ENCODE measurements at regions not wholly inside any gene's neighbourhood (a gene's known extent, or its start where the extent isn't known, plus 50 kb on each side); places are given as distances from the start of the nearest gene placed in this dataset.

DNA sequence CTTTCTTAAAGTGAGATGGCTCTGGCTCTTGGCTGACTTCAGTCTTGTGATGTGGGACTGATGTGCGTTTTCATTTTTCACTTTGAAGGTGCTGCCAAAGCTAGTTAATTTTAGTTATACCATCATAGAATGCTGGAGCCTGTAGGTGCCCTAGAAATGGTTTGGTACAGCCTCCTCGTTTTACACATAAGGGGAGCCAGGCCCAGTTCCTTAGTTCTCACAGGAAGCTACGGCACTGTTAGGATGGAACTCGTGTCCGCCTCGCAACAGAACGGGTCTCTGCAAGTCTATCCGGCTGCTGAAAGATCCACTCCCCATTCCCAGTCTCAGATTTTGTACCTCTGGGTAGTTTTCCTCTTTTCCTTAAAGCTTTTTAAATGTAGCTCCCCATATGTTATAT, 173.2 kb upstream of the PRPS1L1 start:
- Histone ChIP-seq H4K20me1 (ENCODE audit: insufficient read depth) (no peaks in the 10 kb centered on the region), H3K9ac (ENCODE audit: low read length) (no peak overlapping the region), H3K27me3 (ENCODE audit: insufficient read depth, low read length) (no peaks in the 10 kb centered on the region), H3K4me3 (replicated peaks in 1 of 2; ENCODE audit: low read depth in 1 of 2, low read length in 2 of 2) (no peak overlapping the region), H2AFZ (ENCODE audit: low read depth, low read length, poor library complexity, severe bottlenecking) (no peak overlapping the region), H3K36me3 (ENCODE audit: control insufficient read depth in 1 of 2, insufficient read depth in 2 of 2, low read length in 2 of 2) (no peaks in the 10 kb centered on the region), H3K4me1 (ENCODE audit: control insufficient read depth in 1 of 2, insufficient read depth in 2 of 2, low read length in 2 of 2) (no peaks in the 10 kb centered on the region), H3K9me3 (ENCODE audit: control insufficient read depth in 1 of 2, insufficient read depth in 1 of 2, low read depth in 1 of 2, low read length in 2 of 2) (no peaks in the 10 kb centered on the region), H3K4me2 (ENCODE audit: low read length) (no peak overlapping the region), H3K79me2 (ENCODE audit: insufficient read depth, low read length) (no peaks in the 10 kb centered on the region), H3K27ac (ENCODE audit: low read depth, low read length) (no peak overlapping the region), H3K9me2 (ENCODE audit: insufficient read depth) (no peaks in the 10 kb centered on the region)
- no peak for TF ChIP-seq EGR1 (IDR thresholded peaks at IDR 0.05; ENCODE audit: low read depth)
- TF ChIP-seq YY1 (IDR thresholded peaks at IDR 0.05; ENCODE audit: extremely low read depth, insufficient replicate concordance, low read depth, low read length), result no peak
- TF ChIP-seq, protein P1, sequence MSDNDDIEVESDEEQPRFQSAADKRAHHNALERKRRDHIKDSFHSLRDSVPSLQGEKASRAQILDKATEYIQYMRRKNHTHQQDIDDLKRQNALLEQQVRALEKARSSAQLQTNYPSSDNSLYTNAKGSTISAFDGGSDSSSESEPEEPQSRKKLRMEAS (IDR thresholded peaks at IDR 0.05), result no peak
- no peak for TF ChIP-seq POLR2A (IDR thresholded peaks at IDR 0.05; ENCODE audit: borderline replicate concordance, extremely low read depth, insufficient read depth, insufficient read length)
- TF ChIP-seq SIN3A (IDR thresholded peaks at IDR 0.05; ENCODE audit: low read depth), result no peak
- no peak for TF ChIP-seq SP1 (IDR thresholded peaks at IDR 0.05; ENCODE audit: low read depth)
- TF ChIP-seq FOSL1 (IDR thresholded peaks at IDR 0.05; ENCODE audit: low read depth), result no peak
- ChIA-PET RAD21 (ENCODE audit: low non-redundant PET in 1 of 2, low total read pairs in 2 of 2, uncharacterized antibody in 2 of 2, unreplicated experiment in 2 of 2) (no interaction called here), POLR2A (no interaction called here), CTCF (no interaction called here)
- intact Hi-C loops (cut with micrococcal nuclease), result no loop called here
- DNase-seq (ENCODE audit: low read depth, low spot score) (no peak), ATAC-seq (no peak)
- BruUV-seq (replicated peaks), result no TSS peak

DNA sequence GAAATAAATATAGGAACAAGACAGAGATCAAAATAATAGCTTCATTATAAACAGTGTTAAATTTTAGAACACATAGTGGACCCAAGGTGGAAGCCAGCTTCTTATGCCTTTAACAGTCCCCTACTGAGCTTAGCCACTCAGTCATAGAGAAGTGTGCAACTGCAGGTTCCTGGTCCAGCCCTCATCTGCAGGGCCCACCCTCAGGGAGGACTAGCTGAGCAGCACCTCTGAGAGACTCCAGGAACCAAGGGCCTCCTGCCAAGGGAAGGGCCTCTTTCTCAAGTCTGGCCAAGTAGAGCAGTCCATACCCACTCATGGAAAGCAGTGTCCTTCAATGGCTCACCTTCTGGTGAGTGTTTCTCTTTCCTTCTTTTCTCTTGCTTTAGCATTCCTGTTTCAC, 173.7 kb upstream of the PRPS1L1 start:
- ATAC-seq (no peak), DNase-seq (ENCODE audit: low read depth, low spot score) (no peak)
- no peaks in the 10 kb centered on the region for H3K79me2 ChIP-seq (ENCODE audit: insufficient read depth, low read length)
- ChIA-PET POLR2A (no interaction called here), CTCF (no interaction called here), RAD21 (ENCODE audit: low non-redundant PET in 1 of 2, low total read pairs in 2 of 2, uncharacterized antibody in 2 of 2, unreplicated experiment in 2 of 2) (no interaction called here)
- no peak overlapping the region for H3K4me3 ChIP-seq (replicated peaks in 1 of 2; ENCODE audit: low read depth in 1 of 2, low read length in 2 of 2)
- no peak overlapping the region for H3K27ac ChIP-seq (ENCODE audit: low read depth, low read length)
- intact Hi-C loops (cut with micrococcal nuclease), result no loop called here
- no peak overlapping the region for H2AFZ ChIP-seq (ENCODE audit: low read depth, low read length, poor library complexity, severe bottlenecking)
- no peaks in the 10 kb centered on the region for H3K27me3 ChIP-seq (ENCODE audit: insufficient read depth, low read length)
- H3K9ac ChIP-seq (ENCODE audit: low read length), result no peak overlapping the region
- BruUV-seq (replicated peaks), result no TSS peak
- no peaks in the 10 kb centered on the region for H3K9me3 ChIP-seq (ENCODE audit: control insufficient read depth in 1 of 2, insufficient read depth in 1 of 2, low read depth in 1 of 2, low read length in 2 of 2)
- H3K36me3 ChIP-seq (ENCODE audit: control insufficient read depth in 1 of 2, insufficient read depth in 2 of 2, low read length in 2 of 2), result no peaks in the 10 kb centered on the region
- no peak overlapping the region for H3K4me2 ChIP-seq (ENCODE audit: low read length)
- TF ChIP-seq EZH2phosphoT487 (IDR thresholded peaks at IDR 0.05; ENCODE audit: borderline replicate concordance) (no peak), SRF (IDR thresholded peaks at IDR 0.05; ENCODE audit: low read depth) (no peak), SIN3A (IDR thresholded peaks at IDR 0.05; ENCODE audit: low read depth) (no peak), CTCF (IDR thresholded peaks at IDR 0.05 in 2 of 3, conservative IDR thresholded peaks at IDR 0.05 in 1 of 3; ENCODE audit: borderline replicate concordance in 1 of 3, insufficient read depth in 1 of 3, low read depth in 2 of 3, low read length in 2 of 3) (no peak), EGR1 (IDR thresholded peaks at IDR 0.05; ENCODE audit: low read depth) (no peak), EZH2 (IDR thresholded peaks at IDR 0.05) (no peak), CBX3 (IDR thresholded peaks at IDR 0.05; ENCODE audit: low read depth) (no peak), POLR2A (IDR thresholded peaks at IDR 0.05; ENCODE audit: borderline replicate concordance, extremely low read depth, insufficient read depth, insufficient read length) (no peak), CEBPB (IDR thresholded peaks at IDR 0.05; ENCODE audit: low read depth) (no peak), YY1 (IDR thresholded peaks at IDR 0.05; ENCODE audit: extremely low read depth, insufficient replicate concordance, low read depth, low read length) (no peak), JUND (IDR thresholded peaks at IDR 0.05) (no peak), POLR2AphosphoS5 (IDR thresholded peaks at IDR 0.05; ENCODE audit: low read depth, low read length) (no peak), ZFX (IDR thresholded peaks at IDR 0.05) (no peak)
- TF ChIP-seq, protein P1 (IDR thresholded peaks at IDR 0.05), result no peak
- TF ChIP-seq, protein P2, sequence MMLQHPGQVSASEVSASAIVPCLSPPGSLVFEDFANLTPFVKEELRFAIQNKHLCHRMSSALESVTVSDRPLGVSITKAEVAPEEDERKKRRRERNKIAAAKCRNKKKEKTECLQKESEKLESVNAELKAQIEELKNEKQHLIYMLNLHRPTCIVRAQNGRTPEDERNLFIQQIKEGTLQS (IDR thresholded peaks at IDR 0.05), result no peak
- H3K9me2 ChIP-seq (ENCODE audit: insufficient read depth), result no peaks in the 10 kb centered on the region
- H3K4me1 ChIP-seq (ENCODE audit: control insufficient read depth in 1 of 2, insufficient read depth in 2 of 2, low read length in 2 of 2), result no peaks in the 10 kb centered on the region
- no peaks in the 10 kb centered on the region for H4K20me1 ChIP-seq (ENCODE audit: insufficient read depth)
